ENCODE measurements at regions not wholly inside any gene's neighbourhood (a gene's known extent, or its start where the extent isn't known, plus 50 kb on each side); places are given as distances from the start of the nearest gene placed in this dataset.
A peak's percentile ranks its signal among the peaks of the same experiment; 100 is the strongest.

- Histone ChIP-seq H3K4me3 (ENCODE audit: low read depth, low read length) (no peak overlapping the region), H3K27me3 (ENCODE audit: control insufficient read depth, insufficient read depth, low read length) (no peaks in the 10 kb centered on the region), H3K36me3 (ENCODE audit: control insufficient read depth, insufficient read depth, low read length) (no peaks in the 10 kb centered on the region)
- no peak for TF ChIP-seq CTCF (IDR thresholded peaks at IDR 0.05; ENCODE audit: insufficient read depth, low read length, severe bottlenecking)
- DNase-seq (ENCODE audit: low read depth), result no peak
- no peak for FAIRE-seq
Observed at GRCh38 chr18:1796636-1797035, 774.7 kb downstream of the METTL4 start.

DNA sequence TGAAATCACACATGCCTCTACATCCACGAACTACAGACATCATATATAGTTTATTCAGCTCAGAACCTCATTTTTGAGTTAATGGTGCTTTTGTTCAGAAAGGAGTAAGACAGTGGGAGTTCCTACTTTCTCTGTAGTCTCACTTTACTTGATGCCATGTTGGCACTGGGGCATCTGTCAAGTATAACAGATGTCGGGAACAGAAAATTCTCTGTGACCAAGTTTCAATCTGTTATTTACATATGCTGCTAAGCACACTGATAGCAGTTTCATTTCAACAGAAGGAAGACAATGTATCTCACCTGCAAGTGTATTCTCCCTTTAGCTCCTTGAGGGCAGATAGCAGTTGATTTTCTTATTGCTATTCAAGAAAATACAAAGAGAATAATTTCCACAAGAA is 774.1 kb downstream of the METTL4 start:
- Histone ChIP-seq H3K4me3 (ENCODE audit: low read depth, low read length) (no peak overlapping the region), H3K36me3 (ENCODE audit: control insufficient read depth, insufficient read depth, low read length) (no peaks in the 10 kb centered on the region), H3K27me3 (ENCODE audit: control insufficient read depth, insufficient read depth, low read length) (no peaks in the 10 kb centered on the region)
- no peak for TF ChIP-seq CTCF (IDR thresholded peaks at IDR 0.05; ENCODE audit: insufficient read depth, low read length, severe bottlenecking)
- DNase-seq (ENCODE audit: low read depth) (no peak), FAIRE-seq (no peak)

DNA sequence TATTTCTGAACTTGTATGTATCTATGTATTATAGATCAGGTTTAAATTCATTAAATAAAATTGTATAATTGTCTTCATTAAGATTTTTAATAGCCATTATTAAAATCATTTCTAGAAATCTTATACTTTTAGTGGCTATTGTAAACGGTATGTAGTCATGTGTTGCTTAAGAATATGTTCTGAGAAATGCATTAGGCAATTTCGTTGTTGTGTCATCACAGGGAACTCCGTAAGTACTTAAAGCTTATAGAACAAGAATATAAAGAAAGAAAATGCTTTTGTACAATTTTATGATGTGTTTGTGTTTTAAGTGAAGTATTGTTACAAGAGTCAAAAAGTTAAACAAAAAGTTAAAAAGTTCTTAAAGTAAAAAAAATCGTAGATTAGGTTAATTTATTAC is 765.8 kb downstream of the METTL4 start:
- H3K36me3 ChIP-seq (ENCODE audit: control insufficient read depth, insufficient read depth, low read length), result no peaks in the 10 kb centered on the region
- TF ChIP-seq CTCF (IDR thresholded peaks at IDR 0.05; ENCODE audit: insufficient read depth, low read length, severe bottlenecking), result no peak
- H3K4me3 ChIP-seq (ENCODE audit: low read depth, low read length), result no peak overlapping the region
- no peaks in the 10 kb centered on the region for H3K27me3 ChIP-seq (ENCODE audit: control insufficient read depth, insufficient read depth, low read length)
- DNase-seq (ENCODE audit: low read depth), result peak; percentile 8
- no peak for FAIRE-seq

DNA sequence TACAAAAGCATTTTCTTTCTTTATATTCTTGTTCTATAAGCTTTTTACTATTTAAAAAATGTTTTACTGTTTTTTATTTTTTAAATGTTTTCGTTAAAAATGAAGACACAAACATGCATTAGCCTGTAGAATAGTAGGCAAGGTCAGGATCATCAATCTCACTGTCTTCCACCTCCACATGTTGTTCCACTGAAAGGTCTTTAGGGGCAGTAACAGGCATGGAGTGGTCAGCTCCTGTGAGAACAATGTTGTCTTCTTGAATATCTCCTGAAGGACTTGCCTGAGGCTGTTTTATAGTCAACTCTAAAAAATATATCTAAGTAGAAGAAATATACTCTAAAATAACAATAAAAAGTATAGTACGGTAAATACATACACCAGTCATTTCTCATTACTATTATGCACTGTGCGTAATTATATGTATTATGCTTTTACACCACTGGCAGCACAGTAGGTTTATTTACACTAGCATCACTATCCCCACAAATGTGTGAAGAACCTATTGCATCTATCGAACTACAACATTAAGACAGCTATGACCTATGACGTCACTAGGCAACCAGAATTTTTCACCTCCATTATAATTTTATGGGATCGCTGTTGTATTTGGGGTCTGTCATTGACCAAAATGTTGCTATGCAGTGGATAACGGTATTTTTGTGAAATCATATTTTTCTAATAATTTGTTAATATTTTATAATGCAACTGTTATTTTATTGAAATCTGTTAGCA is 764.3 kb downstream of the METTL4 start:
- DNase-seq (ENCODE audit: low read depth) (no peak), FAIRE-seq (no peak)
- H3K4me3 ChIP-seq (ENCODE audit: low read depth, low read length), result no peak overlapping the region
- H3K36me3 ChIP-seq (ENCODE audit: control insufficient read depth, insufficient read depth, low read length), result no peaks in the 10 kb centered on the region
- TF ChIP-seq CTCF (IDR thresholded peaks at IDR 0.05; ENCODE audit: insufficient read depth, low read length, severe bottlenecking), result no peak
- H3K27me3 ChIP-seq (ENCODE audit: control insufficient read depth, insufficient read depth, low read length), result no peaks in the 10 kb centered on the region

DNA sequence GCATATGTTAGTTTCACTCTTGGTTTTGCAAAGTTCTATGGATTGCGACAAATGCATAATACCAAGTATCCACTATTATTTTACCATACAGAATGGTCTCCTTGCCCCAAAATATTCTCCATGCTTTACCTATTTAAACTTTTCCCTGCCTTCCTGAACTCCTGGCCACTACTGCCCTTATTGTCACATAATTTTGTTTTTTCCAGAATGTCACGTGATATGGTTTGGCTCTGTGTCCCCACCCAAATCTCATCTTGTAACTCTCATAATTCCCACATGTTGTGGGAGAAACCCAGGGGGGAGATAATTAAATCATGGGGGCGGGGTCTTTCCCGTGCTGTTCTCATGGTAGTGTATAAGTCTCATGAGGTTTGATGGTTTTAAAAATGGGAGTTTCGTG is 760.0 kb downstream of the METTL4 start:
- no peak for FAIRE-seq
- no peak for DNase-seq (ENCODE audit: low read depth)
- Histone ChIP-seq H3K36me3 (ENCODE audit: control insufficient read depth, insufficient read depth, low read length) (no peaks in the 10 kb centered on the region), H3K4me3 (ENCODE audit: low read depth, low read length) (no peak overlapping the region), H3K27me3 (ENCODE audit: control insufficient read depth, insufficient read depth, low read length) (no peaks in the 10 kb centered on the region)
- TF ChIP-seq CTCF (IDR thresholded peaks at IDR 0.05; ENCODE audit: insufficient read depth, low read length, severe bottlenecking), result no peak

- DNase-seq (ENCODE audit: low read depth), result no peak
- no peak for TF ChIP-seq CTCF (IDR thresholded peaks at IDR 0.05; ENCODE audit: insufficient read depth, low read length, severe bottlenecking)
- Histone ChIP-seq H3K36me3 (ENCODE audit: control insufficient read depth, insufficient read depth, low read length) (no peaks in the 10 kb centered on the region), H3K4me3 (ENCODE audit: low read depth, low read length) (no peak overlapping the region), H3K27me3 (ENCODE audit: control insufficient read depth, insufficient read depth, low read length) (no peaks in the 10 kb centered on the region)
- FAIRE-seq, result no peak
Observed at GRCh38 chr18:1825296-1825695, 746.0 kb downstream of the METTL4 start.

Measured in bronchial epithelial cell (primary cell).